ENCODE measurements at regions not wholly inside any gene's neighbourhood (a gene's known extent, or its start where the extent isn't known, plus 50 kb on each side); places are given as distances from the start of the nearest gene placed in this dataset.

DNA sequence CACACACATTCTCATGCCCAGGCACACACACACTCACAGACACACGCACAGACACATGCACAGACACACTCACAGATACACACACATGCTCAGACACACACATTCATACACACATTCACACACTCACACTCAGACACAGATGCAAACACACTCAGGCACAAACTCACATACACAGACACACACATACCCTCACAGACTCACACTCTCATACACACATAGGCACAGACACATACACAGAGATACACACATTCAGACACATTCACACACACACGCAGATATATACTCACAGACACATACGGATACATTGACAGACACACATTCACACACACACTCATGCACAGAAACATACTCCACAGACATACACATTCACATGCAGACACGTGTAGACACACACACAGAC, 89.6 kb downstream of the RBFOX3 start:
- DNase-seq (ENCODE audit: low read depth in 2 of 2), result no peak

DNA sequence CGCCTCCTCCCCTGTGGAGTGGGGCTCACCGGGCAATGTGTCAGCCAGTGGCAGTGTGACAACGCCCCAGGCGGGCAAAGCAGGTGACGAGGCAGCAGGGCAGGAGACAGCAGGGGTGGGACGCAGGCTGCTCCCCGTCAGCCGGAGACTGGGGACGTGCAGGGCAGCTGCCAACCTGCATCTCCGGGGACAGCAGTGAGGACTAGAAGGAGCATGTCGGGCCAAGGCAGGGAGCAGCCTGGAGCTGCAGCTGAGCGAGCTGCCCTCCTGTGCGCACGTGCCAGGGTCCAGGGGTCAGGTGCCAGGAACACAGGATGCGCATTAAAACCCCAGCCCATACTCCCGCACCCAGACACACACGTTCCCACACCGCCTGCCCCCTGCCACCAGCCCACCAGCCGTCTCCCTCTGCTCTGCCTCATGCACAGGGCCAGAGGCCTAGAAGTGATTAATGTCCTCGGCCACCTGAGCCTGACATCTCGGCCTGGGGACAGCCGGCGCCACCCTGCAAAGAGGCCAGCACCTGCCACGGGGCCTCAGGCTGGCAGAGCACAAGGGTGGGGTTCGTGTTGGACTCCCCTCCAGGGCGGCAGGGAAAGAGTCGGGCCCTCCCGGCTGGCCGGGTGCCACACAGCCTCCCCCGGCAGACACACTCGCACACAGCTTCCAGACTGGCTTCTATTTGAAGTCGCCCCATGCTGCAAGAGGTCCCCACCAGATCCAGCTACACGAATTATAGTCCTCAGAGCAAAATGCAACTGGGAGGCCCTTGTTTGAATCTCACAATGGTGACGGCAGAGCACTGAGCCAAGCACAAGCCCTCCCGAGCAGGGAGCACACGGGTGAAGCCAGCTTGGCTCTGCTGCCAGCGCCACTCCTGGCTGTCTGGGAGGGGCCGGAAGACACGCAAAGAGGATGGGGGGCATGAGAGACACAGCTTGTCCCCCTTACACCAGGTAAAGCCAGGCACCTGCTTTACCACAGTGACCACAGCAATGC, 90.4 kb downstream of the RBFOX3 start:
- DNase-seq (ENCODE audit: low read depth in 2 of 2), result no peak

DNA sequence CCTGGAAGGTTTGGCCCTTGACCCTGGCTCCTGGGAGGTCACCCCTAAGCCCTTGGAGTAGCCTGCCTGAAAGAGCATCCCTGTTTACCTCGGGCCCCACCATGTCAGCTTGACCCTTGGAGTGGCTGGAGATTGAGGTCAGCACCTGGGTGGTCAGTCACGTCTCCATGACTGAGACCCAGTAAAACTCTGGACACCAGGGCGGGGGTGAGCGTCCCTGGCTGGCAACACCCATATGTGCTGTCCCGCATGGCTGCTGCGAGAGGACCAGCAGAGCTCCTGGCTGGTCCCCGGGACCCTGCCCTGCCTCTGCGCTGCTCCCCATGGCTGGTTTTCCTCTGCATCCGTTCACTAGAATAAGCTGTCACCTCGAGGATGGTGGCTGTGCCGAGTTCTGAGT, 91.2 kb downstream of the RBFOX3 start:
- no peak for DNase-seq (ENCODE audit: low read depth in 2 of 2)

DNA sequence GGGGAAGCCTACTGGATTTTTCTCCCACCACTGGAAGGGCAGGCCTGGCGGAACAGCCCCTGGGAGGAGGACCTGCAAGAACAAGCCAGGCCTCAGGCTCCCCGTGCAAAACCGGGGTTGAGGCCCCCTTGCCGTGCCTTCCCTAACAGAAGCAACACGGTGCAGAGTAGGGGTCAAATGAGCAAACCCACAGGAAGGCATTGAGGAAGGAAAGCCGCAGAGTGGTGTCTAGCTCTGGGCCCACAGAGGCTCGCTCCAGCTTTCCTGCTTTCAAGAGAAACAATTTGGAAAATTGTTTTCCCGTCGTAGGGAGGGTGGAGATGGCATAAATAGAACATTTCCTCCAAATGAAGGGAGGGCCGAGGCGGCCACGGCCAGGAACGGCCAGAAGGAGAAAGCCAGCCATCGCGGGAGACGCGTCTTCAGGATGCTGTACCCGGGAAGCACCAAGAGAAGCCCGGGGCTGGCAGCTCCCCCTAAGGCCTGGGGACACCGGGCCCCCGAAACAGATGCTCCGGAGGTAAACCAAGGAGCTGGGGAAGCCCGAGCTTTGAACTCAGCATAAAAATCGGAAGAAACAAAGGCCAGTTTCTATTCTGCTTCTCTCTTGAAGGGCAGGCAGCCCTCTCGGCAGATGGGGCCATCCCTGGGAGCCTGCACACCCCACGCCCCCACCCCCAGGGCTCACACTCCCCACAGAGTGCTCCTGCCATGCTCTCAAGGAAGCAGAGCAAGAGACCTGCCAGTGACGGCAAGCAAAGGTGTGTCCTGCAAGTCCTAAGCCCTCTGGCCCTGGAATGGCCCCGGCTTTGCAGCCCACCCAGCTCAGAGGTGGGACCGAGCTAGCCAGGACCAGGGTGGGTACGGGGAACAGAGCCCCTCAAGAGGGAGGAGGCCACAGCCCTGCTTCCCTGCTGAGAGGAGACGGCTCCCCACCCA, 92.0 kb downstream of the RBFOX3 start:
- no peak for DNase-seq (ENCODE audit: low read depth in 2 of 2)

DNA sequence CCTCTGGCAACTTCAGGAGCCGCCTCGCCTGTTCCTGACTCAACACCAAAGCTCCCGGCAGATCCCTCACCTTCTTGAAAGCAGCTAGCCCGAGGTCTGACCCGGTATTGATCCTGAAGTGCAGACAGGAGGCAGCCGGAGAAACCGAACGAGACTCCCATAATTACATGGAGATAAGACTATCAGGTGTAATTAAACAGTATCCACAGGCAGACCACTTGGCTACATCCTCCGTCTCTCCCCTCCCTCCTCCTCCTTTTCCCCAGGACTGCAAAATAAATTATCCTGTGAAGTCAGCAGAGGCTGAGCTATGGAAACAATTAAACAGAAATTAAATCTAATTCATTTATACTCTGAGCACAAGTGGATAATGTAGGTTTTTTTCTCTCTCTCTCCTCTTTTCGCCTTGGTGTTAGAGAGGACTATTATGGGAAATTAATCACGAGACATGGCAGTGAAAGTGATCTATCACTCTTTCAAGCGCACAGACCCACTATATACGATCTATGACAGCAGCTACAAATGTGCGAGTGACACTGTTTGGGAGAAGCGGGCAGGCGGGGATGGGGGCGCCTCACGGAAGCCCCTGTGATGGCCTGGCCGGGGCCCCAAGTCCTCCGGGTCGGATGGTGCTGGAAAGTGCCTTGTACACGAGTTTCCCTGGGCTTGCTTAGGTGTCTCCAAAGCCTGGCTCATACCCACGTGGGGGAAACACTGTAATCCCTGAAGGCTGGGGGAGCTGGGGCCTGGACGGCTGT, 92.8 kb downstream of the RBFOX3 start:
- no peak for DNase-seq (ENCODE audit: low read depth in 2 of 2)

DNA sequence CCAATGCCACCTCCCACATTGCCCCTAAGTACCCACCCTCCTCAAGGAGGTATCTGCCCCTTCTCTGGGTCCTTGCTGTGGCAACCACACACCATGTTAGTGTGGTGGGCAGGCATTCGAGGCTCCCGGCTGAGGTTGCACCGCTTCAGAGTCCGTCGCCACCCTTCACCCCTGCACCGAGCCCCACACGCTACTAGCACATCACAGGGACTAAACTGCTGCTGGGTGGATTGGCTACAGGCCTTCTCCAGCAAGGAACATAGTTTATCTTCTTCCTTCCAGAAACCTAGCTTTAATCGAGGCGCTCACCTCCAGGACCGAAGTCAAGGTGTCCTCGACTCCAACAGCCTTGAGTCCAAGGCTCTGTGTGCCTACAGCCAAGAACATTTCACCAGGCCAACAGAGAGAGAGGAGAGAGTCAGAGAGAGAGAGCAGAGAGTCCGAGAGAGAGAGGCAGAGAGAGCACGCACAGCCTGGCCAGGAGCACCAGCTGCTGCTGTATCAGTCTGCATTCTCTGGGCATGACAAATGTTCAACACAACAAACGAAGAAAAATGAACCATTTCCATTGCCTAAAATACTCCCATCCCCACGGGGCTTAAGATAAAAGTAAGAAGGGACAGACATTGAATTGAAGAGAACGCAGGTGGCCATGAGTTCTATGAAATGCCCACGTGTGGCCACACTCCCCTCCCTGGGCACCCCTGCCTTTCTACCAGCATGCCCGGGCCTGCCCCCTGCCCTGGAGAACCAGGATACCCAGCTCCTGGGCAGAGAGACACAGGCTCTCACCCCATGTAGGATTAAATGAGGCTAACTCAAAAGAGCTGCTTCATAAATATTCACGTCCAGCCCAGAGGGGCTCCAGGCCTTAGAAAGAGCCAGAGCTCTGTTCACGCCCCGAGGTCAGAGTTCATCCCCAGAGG, 94.9 kb downstream of the RBFOX3 start:
- DNase-seq (ENCODE audit: low read depth in 2 of 2), result no peak

DNA sequence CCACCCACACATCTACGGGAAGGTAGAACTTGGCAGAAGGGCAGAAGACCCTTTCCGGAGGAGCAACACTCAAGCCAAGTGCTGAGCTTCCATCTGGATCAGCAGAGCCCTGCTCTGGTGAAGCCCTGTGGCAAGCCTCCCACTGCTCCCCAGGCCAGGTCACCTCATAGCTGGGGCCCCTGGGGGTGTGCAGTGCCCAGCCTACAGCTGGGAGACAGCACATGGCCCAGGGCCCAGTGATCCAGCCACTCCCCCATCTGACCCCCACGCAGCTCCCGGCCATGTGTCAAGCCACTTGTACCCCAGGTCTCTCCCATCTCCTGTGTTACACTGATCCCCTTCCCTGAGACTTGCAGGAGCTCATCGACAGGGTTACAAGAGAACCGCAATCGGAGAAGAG, 95.7 kb downstream of the RBFOX3 start:
- DNase-seq (ENCODE audit: low read depth in 2 of 2), result no peak

DNA sequence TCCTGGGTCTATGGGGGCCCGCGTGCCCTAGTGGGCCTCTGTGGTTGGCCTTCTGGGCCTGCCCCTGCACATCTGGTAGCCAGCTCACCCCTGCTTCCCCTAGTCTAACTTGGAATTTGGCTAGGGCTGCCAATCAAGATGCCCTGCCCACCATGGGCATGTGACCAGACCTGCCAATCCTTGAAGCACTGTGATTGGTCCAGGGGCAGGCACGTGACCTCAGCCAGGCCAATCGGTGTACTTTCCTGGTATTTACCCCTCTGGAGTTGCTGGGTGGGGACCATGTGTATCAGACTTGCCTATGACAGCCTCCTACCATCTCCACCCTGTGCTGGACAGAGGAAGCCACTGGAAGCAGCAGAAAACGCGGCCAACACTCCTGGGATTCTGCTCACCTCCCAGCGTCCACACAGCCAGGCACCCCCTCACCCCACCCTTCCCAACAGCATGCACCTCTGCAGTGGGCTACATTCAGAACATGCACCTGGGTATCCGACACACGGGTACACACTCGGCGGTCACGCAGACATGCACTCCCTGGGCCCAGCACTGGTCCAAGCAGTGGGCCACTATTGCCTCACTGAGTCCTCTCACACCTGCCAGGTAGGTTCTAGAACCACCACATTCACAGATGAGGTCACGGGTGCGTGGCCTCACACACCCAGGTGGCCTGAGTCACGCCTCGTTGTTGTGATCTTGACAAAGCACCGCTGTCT, 96.9 kb downstream of the RBFOX3 start:
- no peak for DNase-seq (ENCODE audit: low read depth in 2 of 2)

DNA sequence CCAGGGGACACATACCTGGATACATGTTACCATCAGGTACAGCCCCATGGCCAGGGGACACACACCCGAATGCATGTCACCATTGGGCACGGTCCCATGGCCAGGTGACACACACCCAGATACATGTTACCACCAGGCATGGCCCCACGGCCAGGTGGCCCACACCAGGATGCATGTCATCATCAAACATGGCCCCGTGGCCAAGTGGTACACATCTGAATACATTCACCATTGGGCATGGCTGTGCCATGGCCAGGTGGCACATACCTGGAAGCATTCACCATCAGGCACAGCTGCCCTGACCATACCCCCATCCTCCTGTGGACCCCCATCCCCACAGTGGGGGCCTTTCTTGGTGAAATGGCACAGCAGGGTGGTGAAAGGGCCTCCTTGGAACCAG, 97.6 kb downstream of the RBFOX3 start:
- no peak for DNase-seq (ENCODE audit: low read depth in 2 of 2)

DNA sequence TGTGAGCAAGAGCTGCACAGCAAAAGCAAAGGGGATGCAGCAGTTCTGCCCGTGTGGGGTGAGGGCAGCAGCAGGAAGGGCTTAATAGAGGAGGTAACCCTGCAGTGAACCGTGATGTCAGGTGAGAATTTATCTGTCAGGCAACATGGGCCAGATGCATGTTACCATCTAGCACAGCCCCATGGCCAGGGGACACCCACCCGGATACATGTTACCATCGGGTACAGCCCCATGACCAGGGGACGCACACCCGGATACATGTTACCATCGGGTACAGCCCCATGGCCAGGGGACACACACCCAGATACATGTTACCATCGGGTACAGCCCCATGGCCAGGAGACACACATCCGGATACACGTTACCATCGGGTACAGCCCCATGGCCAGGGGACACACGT, 99.4 kb downstream of the RBFOX3 start:
- no peak for DNase-seq (ENCODE audit: low read depth in 2 of 2)

DNA sequence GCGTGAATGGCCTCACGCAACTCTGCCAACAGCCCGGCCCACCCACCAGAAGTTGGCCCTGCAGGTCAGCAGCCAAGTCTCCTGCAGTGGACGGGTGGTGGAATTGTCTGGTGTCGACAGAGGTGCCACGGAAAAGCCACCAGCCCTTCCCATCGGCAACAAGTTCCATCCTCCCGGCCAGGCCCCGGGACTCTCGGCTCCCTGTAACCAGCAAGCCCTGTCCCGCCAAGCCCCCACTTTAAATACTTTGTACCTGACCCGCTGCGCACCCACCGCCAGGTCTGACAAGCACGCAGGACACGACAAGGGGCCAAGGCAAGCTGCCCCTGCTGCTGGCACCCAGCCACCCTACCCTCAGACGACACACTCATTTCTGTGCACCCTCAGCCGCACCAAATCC, 100.8 kb downstream of the RBFOX3 start:
- DNase-seq (ENCODE audit: low read depth in 2 of 2), result no peak

DNA sequence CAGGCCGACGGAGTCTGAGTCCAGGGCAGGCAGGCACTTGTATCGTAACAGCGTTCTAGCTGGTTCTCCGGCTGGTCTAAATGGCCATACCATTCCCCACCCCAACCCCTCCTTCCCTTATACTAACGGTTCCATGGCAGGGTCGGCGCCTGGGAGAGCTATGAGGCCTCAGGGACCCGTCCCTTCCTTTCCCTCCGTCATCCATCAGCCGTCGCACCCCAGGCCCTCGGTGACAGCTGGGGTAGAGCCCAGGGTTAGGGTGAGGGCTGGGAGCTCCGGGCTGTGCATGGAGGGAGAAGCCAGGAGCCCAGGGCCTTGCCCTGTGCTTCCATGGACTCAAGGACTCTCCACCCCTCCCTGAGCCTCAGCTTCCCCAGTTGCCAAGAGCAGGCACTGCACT, 101.4 kb downstream of the RBFOX3 start:
- DNase-seq (ENCODE audit: low read depth in 2 of 2), result no peak

DNA sequence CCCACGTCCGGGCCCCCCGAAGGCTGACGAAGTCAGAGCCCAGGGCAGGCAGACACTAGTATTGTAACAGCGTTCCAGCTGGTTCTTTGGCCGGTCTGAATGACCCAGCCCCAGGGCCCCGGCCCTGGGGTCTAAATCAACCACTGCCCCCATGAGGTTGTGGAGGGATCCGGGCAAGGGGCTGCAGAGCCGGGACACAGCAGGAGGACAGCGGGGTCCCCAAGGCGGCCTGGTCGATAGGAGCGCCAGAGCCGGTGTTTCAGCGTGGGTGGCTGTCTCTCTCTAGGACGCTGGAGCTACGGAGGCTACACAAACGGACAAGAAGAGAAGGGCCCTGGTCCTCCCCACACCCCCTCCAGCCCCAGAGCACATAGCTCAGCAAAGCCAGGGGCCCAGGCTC, 101.8 kb downstream of the RBFOX3 start:
- no peak for DNase-seq (ENCODE audit: low read depth in 2 of 2)

DNA sequence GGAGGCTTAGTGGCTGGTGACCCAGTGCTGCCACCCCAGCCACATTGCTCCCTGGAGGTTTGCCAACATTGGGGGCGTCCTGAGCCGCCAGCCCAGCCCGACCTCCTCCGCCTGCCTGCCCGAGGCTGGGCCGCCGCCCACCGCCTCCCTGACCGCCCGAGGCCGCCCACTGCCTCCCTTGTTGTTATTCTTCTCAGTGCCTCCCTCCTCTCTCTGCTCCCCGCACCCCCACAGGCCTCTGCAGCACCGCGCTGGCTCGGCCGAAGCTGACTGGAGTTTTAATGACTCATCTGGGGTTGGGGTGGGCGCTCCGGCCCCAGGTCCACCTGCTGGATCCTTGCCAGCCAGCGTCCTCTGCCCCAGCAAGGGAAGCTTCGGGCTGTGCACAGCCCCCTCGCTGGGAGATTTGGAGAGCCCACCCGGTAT, 102.5 kb downstream of the RBFOX3 start:
- no peak for DNase-seq (ENCODE audit: low read depth in 2 of 2)

DNA sequence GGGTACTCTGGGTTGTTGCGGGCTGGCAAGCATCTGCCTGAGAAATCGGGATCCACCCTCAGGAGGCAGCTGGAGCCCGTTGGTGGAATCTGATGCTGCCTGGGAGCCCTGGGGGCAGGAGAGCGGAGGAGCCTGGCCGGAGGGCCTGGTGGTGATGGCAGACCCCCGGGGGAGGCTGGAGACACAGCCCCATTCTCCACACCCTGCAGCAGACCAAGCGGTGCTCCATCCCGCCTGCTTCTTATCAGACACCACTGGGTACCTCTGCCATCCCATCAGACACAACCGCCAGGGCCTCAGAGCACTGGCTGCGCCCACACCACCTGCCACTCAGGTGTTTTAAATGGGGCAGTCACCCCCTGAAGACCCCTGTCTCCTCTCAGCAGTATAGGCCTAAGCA, 103.9 kb downstream of the RBFOX3 start:
- no peak for DNase-seq (ENCODE audit: low read depth in 2 of 2)

DNA sequence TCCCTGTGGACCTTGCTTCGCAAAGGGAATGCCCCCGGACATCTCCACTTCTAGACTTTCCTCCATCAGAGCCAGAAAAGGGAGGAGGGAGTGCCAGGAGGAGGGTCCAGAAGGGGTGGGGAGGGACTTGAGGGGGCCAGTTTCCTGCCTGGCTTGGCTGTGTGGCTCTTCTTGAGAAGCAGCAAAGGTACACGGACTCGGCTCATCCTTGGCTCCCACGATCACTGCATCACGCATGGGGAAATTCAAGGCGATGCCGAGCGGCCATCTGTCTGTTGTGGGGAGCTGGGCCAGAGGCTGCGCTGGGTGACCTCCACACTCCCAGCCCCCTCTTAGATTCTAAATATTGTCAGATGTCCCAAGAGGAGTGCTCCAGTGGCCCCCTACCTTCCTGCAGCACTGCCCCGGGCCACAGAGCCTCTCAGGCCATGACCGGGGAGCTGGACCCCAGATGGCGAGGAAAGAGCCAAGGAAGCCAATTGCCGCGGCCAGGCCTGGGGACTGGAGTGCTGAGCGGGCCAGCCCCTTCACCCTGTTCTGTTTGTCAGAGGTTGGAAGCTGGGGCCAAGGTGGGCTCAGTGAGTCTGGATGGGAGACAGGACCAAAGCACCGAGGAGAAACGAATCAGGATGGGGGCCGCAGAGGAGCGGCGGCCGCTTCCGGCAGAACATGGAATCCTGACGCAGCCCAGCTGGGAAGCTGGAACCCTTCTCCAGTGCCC, 104.5 kb downstream of the RBFOX3 start:
- no peak for DNase-seq (ENCODE audit: low read depth in 2 of 2)

DNA sequence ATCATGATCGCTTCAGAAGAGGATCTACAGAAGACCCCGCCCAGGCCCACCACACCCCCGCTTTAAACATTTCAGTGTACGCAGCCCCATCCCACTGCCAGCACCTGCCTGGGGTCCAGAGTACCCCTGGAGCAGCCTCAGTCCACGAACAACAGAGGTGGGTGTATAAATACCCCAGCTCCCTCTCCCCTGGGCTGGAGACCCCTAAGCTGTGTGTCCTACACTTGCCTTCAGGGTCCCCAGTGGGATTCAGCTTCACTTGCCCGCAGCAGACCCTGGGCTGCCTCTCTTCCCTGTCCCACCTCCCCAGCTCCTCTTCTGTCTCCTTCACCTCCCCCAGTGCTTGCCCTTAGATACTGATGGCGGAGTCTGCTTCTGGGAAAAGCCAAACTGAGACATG, 105.7 kb downstream of the RBFOX3 start:
- DNase-seq (ENCODE audit: low read depth in 2 of 2), result no peak

DNA sequence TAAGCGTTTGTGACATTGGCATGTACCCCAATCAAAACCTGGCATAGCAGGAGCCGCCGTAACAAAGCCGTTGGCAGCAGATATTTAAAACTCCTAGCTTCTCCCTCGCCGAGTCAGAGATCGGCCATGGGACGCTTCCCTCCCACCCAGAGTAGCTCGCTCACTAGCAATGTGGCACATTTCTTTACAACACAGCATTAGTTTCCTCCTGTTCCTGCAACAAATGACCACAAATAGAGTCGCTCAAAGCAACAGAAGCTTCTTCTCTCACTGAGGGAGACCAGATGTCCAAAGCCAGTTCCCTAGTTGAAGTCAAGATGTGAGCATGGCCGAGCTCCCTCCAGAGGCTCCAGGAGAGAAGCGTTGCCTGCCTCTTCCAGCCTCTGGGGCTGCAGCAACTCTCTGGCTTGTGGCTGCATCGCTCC, 106.7 kb downstream of the RBFOX3 start:
- DNase-seq (ENCODE audit: low read depth in 2 of 2), result no peak

DNA sequence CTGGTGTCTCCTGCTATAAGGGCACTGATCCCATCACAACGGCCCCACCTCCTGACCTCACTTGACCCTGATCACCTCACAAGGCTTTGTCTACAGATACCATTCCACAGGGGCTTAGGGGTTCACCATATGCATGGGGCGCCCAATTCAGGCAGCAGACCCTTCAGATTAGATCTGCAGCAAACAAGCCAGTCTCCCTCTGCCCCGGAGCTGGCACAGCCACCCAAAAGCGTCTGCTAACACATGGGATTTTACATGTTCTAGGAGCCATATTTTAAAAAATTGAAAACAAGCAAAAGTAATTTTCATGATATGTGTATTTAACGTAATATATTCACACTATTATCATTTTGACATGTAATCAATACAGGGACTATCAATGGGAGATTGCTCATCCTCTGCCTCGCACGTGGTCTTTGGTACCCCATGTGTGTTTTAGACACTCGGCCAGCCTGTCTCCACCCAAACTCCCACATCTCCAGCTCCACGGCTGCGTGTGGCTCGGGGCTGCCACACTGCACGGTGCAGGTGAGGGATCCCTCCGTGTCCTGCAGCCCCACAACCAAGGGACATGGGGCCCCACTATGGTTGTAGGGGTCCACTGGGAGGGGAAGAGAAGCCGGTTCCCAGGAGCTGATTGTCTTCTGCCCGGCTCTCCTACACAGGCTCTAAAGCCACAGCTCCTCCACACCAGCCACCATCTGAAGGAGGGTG, 107.6 kb downstream of the RBFOX3 start:
- no peak for DNase-seq (ENCODE audit: low read depth in 2 of 2)
